ENCODE measurements at regions not wholly inside any gene's neighbourhood (a gene's known extent, or its start where the extent isn't known, plus 50 kb on each side); places are given as distances from the start of the nearest gene placed in this dataset.

DNA sequence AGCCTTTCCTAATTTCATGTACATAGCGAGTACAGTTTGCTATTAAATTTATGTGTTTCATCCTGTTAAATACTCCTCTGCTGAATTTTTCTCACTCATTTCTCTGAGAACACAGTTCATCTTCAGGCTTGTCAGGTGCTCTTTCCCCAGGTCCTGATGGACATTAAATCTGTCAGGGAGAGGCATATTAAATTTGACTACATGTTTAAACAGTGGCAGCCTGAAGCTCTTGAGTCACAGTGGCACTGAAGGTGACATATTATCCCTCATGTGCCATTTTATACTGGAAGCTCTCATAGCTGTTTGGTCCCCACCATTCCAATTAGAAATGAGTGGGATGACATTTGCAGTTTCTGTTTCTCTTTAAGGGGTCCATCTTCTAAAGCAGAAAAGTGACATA, 1089.6 kb upstream of the SORCS1 start:
- TF ChIP-seq, protein P1, sequence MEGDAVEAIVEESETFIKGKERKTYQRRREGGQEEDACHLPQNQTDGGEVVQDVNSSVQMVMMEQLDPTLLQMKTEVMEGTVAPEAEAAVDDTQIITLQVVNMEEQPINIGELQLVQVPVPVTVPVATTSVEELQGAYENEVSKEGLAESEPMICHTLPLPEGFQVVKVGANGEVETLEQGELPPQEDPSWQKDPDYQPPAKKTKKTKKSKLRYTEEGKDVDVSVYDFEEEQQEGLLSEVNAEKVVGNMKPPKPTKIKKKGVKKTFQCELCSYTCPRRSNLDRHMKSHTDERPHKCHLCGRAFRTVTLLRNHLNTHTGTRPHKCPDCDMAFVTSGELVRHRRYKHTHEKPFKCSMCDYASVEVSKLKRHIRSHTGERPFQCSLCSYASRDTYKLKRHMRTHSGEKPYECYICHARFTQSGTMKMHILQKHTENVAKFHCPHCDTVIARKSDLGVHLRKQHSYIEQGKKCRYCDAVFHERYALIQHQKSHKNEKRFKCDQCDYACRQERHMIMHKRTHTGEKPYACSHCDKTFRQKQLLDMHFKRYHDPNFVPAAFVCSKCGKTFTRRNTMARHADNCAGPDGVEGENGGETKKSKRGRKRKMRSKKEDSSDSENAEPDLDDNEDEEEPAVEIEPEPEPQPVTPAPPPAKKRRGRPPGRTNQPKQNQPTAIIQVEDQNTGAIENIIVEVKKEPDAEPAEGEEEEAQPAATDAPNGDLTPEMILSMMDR (IDR thresholded peaks at IDR 0.05; ENCODE audit: insufficient read depth, low read length, poor library complexity, severe bottlenecking), result no peak
- no peak for TF ChIP-seq EZH2phosphoT487 (conservative IDR thresholded peaks at IDR 0.05; ENCODE audit: low read length)
